ENCODE measurements at regions not wholly inside any gene's neighbourhood (a gene's known extent, or its start where the extent isn't known, plus 50 kb on each side); places are given as distances from the start of the nearest gene placed in this dataset.

DNA sequence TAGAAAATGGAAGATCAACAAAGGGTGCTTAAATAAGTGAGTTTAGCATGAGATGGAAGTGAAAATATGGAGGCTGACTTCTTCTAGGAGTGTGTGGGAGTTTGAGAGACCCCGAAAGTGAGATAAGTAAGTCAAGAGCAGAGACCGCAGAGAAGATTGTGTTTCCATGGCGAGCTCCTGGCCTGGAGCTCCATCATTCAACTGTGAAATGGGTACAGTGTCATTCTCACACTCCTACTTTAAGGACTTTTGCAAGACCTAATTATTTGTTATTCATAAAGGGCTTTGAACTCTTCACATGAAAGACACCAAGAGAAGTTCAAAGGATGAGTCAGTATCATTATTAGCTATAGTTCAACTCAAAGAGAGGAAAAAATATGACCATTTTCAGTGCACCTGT is 134.2 kb upstream of the PIK3C3 start:
- WGBS (ENCODE audit: insufficient coverage, insufficient replicate concordance, low lambda C conversion rate, missing lambda C conversion rate): 29% methylated on average over 3 of the region's 3 CpGs
- ChIA-PET RAD21 (ENCODE audit: unreplicated experiment) (no interaction called here), CTCF (no interaction called here), SMC1A (ENCODE audit: uncharacterized antibody, unreplicated experiment) (interaction anchor here (0.7 kb wide), 1 partner anchor 1673 kb away, joined by 3 read pairs; no protein-coding TSS in a partner anchor), POLR2A (no interaction called here)
- Histone ChIP-seq H3K4me2 (ENCODE audit: control insufficient read depth, insufficient read depth) (no peak overlapping the region), H3K4me3 (no peak overlapping the region), H3K79me2 (ENCODE audit: control insufficient read depth, insufficient read depth, low read length) (no peaks in the 10 kb centered on the region), H3K27me3 (replicated peaks in 1 of 2; ENCODE audit: control insufficient read depth in 2 of 2, insufficient read depth in 2 of 2, low read length in 1 of 2) (no peaks in the 10 kb centered on the region), H3K27ac (ENCODE audit: control insufficient read depth, insufficient read depth) (no peak overlapping the region), H4K20me1 (ENCODE audit: control insufficient read depth, insufficient read depth) (no peaks in the 10 kb centered on the region), H3K9ac (ENCODE audit: control insufficient read depth, insufficient read depth, low read length) (no peak overlapping the region), H3K9me3 (replicated peaks; ENCODE audit: control insufficient read depth, insufficient read depth, low read length) (no peaks in the 10 kb centered on the region), H3K36me3 (ENCODE audit: control insufficient read depth in 2 of 2, insufficient read depth in 2 of 2, low read length in 1 of 2) (no peaks in the 10 kb centered on the region), H2AFZ (ENCODE audit: control insufficient read depth, low read depth, low read length) (no peak overlapping the region), H3K4me1 (ENCODE audit: control insufficient read depth, insufficient read depth, low read length) (no peaks in the 10 kb centered on the region)
- intact Hi-C loops (cut with micrococcal nuclease; ENCODE audit: unreplicated experiment) (no loop called here), in situ Hi-C loops (cut with MboI) (no loop called here)
- ATAC-seq (peak; percentile 37), FAIRE-seq (no peak), DNase-seq (ENCODE audit: low read depth, low spot score) (no peak)
- TF ChIP-seq RUNX3 (IDR thresholded peaks at IDR 0.05; ENCODE audit: low read length) (peak; percentile 37; the same call in 1 of the 2 replicates), YY1 (IDR thresholded peaks at IDR 0.05; ENCODE audit: low read depth, low read length) (no peak)
- TF ChIP-seq, protein P1, sequence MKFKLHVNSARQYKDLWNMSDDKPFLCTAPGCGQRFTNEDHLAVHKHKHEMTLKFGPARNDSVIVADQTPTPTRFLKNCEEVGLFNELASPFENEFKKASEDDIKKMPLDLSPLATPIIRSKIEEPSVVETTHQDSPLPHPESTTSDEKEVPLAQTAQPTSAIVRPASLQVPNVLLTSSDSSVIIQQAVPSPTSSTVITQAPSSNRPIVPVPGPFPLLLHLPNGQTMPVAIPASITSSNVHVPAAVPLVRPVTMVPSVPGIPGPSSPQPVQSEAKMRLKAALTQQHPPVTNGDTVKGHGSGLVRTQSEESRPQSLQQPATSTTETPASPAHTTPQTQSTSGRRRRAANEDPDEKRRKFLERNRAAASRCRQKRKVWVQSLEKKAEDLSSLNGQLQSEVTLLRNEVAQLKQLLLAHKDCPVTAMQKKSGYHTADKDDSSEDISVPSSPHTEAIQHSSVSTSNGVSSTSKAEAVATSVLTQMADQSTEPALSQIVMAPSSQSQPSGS (IDR thresholded peaks at IDR 0.05; ENCODE audit: low read length): 0 out of 2 replicates have a peak, but pooled peaks have one; percentile 19
- BruUV-seq (replicated peaks): no TSS peak

DNA sequence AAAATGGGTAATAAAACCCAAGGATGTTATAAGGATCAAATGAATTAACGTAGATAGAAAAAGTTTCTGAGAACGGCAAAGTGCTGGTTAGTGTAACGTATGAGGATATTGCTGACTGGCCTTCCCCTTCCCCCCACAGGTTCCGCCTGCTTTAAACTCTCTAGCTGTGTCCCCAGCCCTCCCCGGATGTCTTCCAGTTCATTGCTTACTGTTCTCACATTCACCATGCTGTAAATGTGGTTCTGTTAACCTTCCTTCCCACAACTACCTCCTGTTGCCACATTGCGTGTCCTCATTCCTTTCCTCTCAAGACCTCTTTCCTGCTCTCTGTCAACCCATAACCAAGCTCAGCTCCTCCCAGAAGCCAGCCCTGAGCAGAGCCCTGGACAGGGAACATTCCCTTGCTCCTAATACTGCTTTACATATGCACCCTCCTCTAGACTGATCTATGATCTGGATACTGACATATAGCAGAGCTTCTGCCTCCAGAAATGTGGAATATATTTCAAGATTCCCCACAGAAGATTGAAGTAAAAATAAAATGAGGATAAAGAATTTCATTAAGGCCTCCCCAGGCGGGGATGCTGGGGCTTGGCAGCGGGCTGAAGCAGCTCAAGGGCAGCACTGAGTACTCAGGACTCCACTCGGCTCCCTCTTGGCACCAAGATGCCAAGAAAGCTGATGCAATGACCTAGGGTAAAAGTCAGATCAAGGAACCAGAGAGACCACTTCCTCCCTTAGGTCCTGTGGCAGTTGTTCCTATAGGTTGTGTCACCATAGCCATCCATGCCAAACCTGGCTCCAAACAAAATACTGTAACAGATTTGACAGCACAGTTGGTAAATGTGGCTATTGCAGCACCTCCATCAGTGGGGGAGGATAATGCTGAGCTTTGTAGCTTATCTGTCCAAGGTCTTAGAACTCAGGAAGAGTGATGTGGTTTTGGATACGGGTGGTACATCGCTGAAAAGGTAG is 136.4 kb upstream of the PIK3C3 start:
- RAD21 ChIA-PET (ENCODE audit: unreplicated experiment): no interaction called here

More for the DNA sequence above, 136.4 kb upstream of the PIK3C3 start:
- ATAC-seq: no peak
- POLR2A ChIA-PET: no interaction called here
- H2AFZ ChIP-seq (ENCODE audit: control insufficient read depth, low read depth, low read length): no peak overlapping the region
- no peaks in the 10 kb centered on the region for H3K36me3 ChIP-seq (ENCODE audit: control insufficient read depth in 2 of 2, insufficient read depth in 2 of 2, low read length in 1 of 2)
- no peak for DNase-seq (ENCODE audit: low read depth, low spot score)
- H3K9ac ChIP-seq (ENCODE audit: control insufficient read depth, insufficient read depth, low read length): no peak overlapping the region
- CTCF ChIA-PET: interaction anchor here (1.1 kb wide), 1 partner anchor 40 kb away, joined by 3 read pairs; no protein-coding TSS in a partner anchor
- no peaks in the 10 kb centered on the region for H3K79me2 ChIP-seq (ENCODE audit: control insufficient read depth, insufficient read depth, low read length)
- SMC1A ChIA-PET (ENCODE audit: uncharacterized antibody, unreplicated experiment): interaction anchor here (1.1 kb wide), 1 partner anchor 11 kb away, joined by 3 read pairs; no protein-coding TSS in a partner anchor
- no peak for FAIRE-seq
- no peaks in the 10 kb centered on the region for H3K4me1 ChIP-seq (ENCODE audit: control insufficient read depth, insufficient read depth, low read length)
- no peak for TF ChIP-seq HDAC2 (IDR thresholded peaks at IDR 0.05)
- no peak for TF ChIP-seq TARDBP (IDR thresholded peaks at IDR 0.05; ENCODE audit: borderline replicate concordance)
- peak; percentile 33; the same call in 1 of the 2 replicates for TF ChIP-seq RUNX3 (IDR thresholded peaks at IDR 0.05; ENCODE audit: low read length)
- TF ChIP-seq JUND (IDR thresholded peaks at IDR 0.05; ENCODE audit: low read depth, low read length): no peak
- intact Hi-C loops (cut with micrococcal nuclease; ENCODE audit: unreplicated experiment): no loop called here
- no peak overlapping the region for H3K4me2 ChIP-seq (ENCODE audit: control insufficient read depth, insufficient read depth)
- no TSS peak for BruUV-seq (replicated peaks)
- no peaks in the 10 kb centered on the region for H4K20me1 ChIP-seq (ENCODE audit: control insufficient read depth, insufficient read depth)
- WGBS (ENCODE audit: insufficient coverage, insufficient replicate concordance, low lambda C conversion rate, missing lambda C conversion rate): 21% methylated on average over 11 of the region's 11 CpGs
- H3K9me3 ChIP-seq (replicated peaks; ENCODE audit: control insufficient read depth, insufficient read depth, low read length): no peaks in the 10 kb centered on the region
- in situ Hi-C loops (cut with MboI): no loop called here
- H3K27ac ChIP-seq (ENCODE audit: control insufficient read depth, insufficient read depth): no peak overlapping the region
- no peak overlapping the region for H3K4me3 ChIP-seq
- H3K27me3 ChIP-seq (replicated peaks in 1 of 2; ENCODE audit: control insufficient read depth in 2 of 2, insufficient read depth in 2 of 2, low read length in 1 of 2): no peaks in the 10 kb centered on the region

Data from GM12878 (cell line).